ENCODE measurements at regions not wholly inside any gene's neighbourhood (a gene's known extent, or its start where the extent isn't known, plus 50 kb on each side); places are given as distances from the start of the nearest gene placed in this dataset.

- Histone ChIP-seq H3K4me1 (ENCODE audit: control insufficient read depth in 1 of 2, insufficient read depth in 2 of 2, low read length in 2 of 2) (no peaks in the 10 kb centered on the region), H3K4me2 (replicated peaks; ENCODE audit: extremely low read depth, low read length, poor library complexity, severe bottlenecking) (no peak overlapping the region), H3K9ac (ENCODE audit: insufficient read depth, low read length, poor library complexity, severe bottlenecking) (no peak overlapping the region), H3K9me3 (replicated peaks in 1 of 2; ENCODE audit: control insufficient read depth in 1 of 2, insufficient read depth in 1 of 2, low read length in 2 of 2) (no peaks in the 10 kb centered on the region), H3K36me3 (replicated peaks in 1 of 2; ENCODE audit: control insufficient read depth in 1 of 2, insufficient read depth in 2 of 2, low read length in 2 of 2) (no peaks in the 10 kb centered on the region), H4K20me1 (ENCODE audit: insufficient read depth, low read length) (no peaks in the 10 kb centered on the region), H3K4me3 (replicated peaks in 1 of 3; ENCODE audit: low read depth in 2 of 3, low read length in 3 of 3) (no peak overlapping the region), H2AFZ (ENCODE audit: insufficient read depth, low read depth, low read length, poor library complexity, severe bottlenecking) (no peak overlapping the region), H3K79me2 (ENCODE audit: insufficient read depth, low read length) (no peaks in the 10 kb centered on the region), H3K27me3 (ENCODE audit: control insufficient read depth in 2 of 2, insufficient read depth in 2 of 2, low read length in 2 of 2) (no peaks in the 10 kb centered on the region), H3K27ac (ENCODE audit: low read depth in 1 of 2, low read length in 2 of 2) (no peak overlapping the region)
- no peaks in the 10 kb centered on the region for H3K4me1 Mint-ChIP-seq
- intact Hi-C loops (cut with micrococcal nuclease): no loop called here
- peaks cover 0 to 1% (median 0%) of the 10 kb centered on the region in 3 donors for H3K27me3 Mint-ChIP-seq (ENCODE audit: low read depth in 3 of 3)
- peaks cover 0 to 5% (median 2%) of the 10 kb centered on the region in 7 donors for H3K9me3 Mint-ChIP-seq
- TF ChIP-seq CTCF (IDR thresholded peaks at IDR 0.05): no peak
- H3K27ac Mint-ChIP-seq: no peak overlapping the region
- 70% methylated on average over 2 of the region's 5 CpGs for WGBS (ENCODE audit: insufficient coverage)
- no peaks in the 10 kb centered on the region for H3K36me3 Mint-ChIP-seq
- no peak for DNase-seq
- no peak overlapping the region for H3K4me3 Mint-ChIP-seq
These were observed 104.7 kb upstream of the ARHGAP28 start for GRCh38 chr18:6624661-6625311.

DNA sequence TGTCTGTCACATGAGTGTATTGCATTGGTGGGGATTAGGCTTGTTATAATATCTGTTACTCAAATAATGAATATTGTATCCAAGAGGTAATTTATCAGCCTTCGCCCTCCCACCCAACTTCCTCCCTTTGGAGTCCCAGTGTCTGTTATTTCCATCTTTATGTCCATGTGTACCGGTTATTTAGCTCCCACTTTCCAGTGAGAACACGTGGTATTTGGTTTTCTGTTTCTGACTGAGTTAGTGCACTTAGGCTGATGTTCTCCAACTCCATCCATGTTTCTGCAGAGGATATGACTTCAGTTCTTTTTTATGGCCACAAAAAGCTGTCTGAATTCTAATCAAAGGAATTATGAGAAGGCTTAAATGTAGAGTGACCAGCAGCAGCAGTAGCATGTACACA lies 104.0 kb upstream of the ARHGAP28 start:
- Histone ChIP-seq H3K4me2 (replicated peaks; ENCODE audit: extremely low read depth, low read length, poor library complexity, severe bottlenecking) (no peak overlapping the region), H3K9me3 (replicated peaks in 1 of 2; ENCODE audit: control insufficient read depth in 1 of 2, insufficient read depth in 1 of 2, low read length in 2 of 2) (no peaks in the 10 kb centered on the region), H3K79me2 (ENCODE audit: insufficient read depth, low read length) (no peaks in the 10 kb centered on the region), H4K20me1 (ENCODE audit: insufficient read depth, low read length) (no peaks in the 10 kb centered on the region), H2AFZ (ENCODE audit: insufficient read depth, low read depth, low read length, poor library complexity, severe bottlenecking) (no peak overlapping the region), H3K4me3 (replicated peaks in 1 of 3; ENCODE audit: low read depth in 2 of 3, low read length in 3 of 3) (no peak overlapping the region), H3K9ac (ENCODE audit: insufficient read depth, low read length, poor library complexity, severe bottlenecking) (no peak overlapping the region), H3K27me3 (ENCODE audit: control insufficient read depth in 2 of 2, insufficient read depth in 2 of 2, low read length in 2 of 2) (no peaks in the 10 kb centered on the region), H3K4me1 (ENCODE audit: control insufficient read depth in 1 of 2, insufficient read depth in 2 of 2, low read length in 2 of 2) (no peaks in the 10 kb centered on the region), H3K36me3 (replicated peaks in 1 of 2; ENCODE audit: control insufficient read depth in 1 of 2, insufficient read depth in 2 of 2, low read length in 2 of 2) (no peaks in the 10 kb centered on the region), H3K27ac (ENCODE audit: low read depth in 1 of 2, low read length in 2 of 2) (no peak overlapping the region)
- Mint-ChIP-seq H3K36me3 (no peaks in the 10 kb centered on the region), H3K4me3 (no peak overlapping the region), H3K27me3 (ENCODE audit: low read depth in 3 of 3) (peaks cover 0 to 1% (median under 1%) of the 10 kb centered on the region in 3 donors), H3K4me1 (no peaks in the 10 kb centered on the region), H3K9me3 (peaks cover 0 to 5% (median 0%) of the 10 kb centered on the region in 7 donors), H3K27ac (no peak overlapping the region)
- WGBS (ENCODE audit: insufficient coverage): no CpG with 5 or more reads among the region's 3 CpGs
- intact Hi-C loops (cut with micrococcal nuclease): no loop called here
- no peak for DNase-seq
- no peak for TF ChIP-seq CTCF (IDR thresholded peaks at IDR 0.05)

Measured in CD14-positive monocyte (primary cell).